Adrenal gland (tissue), 5 donors: ENCODE measurements at regions not wholly inside any gene's neighbourhood (a gene's known extent, or its start where the extent isn't known, plus 50 kb on each side); places are given as distances from the start of the nearest gene placed in this dataset.

Source experiments
- CTCF ChIP-seq, 6 experiments: fragments of 450-650 bp in 4 of 6; fragments of 200-600 bp in 2 of 6; sonication (generic) in 1 of 6; IDR thresholded peaks; 1 replicate in 5 of 6; 2 replicates in 1 of 6; pipeline versions ENCODE4 v1.5.1 to v1.8.0; 2016 to 2021; ENCODE audit warnings: antibody characterized with exemption in 6 of 6, mild to moderate bottlenecking in 2 of 6, moderate library complexity in 1 of 6
- POLR2A ChIP-seq, 2 donors: fragments of 450-650 bp; IDR thresholded peaks; one replicate each; pipeline ENCODE4 v1.6.1; 2017; ENCODE audit warnings: antibody characterized with exemption in 2 of 2, mild to moderate bottlenecking in 2 of 2, moderate library complexity in 1 of 2
- donor health status: DM: no; HTN: no; CAD: no.

GRCh38 chr1:67970088-67970487, 80.3 kb downstream of the DIRAS3 start:
- TF ChIP-seq CTCF (IDR thresholded peaks at IDR 0.05) (no peak), POLR2A (IDR thresholded peaks at IDR 0.05) (no peak)
